GM12875 (cell line): ENCODE measurements at regions not wholly inside any gene's neighbourhood (a gene's known extent, or its start where the extent isn't known, plus 50 kb on each side); places are given as distances from the start of the nearest gene placed in this dataset.

Source experiments
- H3K4me3 ChIP-seq: one replicate; pipeline ENCODE4 v1.5.1; 2011; ENCODE audit warnings: low read depth, low read length, control low read depth
- CTCF ChIP-seq: IDR thresholded peaks from 2 replicates; pipeline ENCODE4 v1.5.1; 2011; ENCODE audit warnings: low read depth, mild to moderate bottlenecking, control low read depth, inconsistent platforms, low read length, moderate library complexity, borderline replicate concordance; ENCODE audit not compliant: insufficient read depth

- TF ChIP-seq CTCF: no peak
- H3K4me3 ChIP-seq: no peak overlapping the region
Observed at GRCh38 chr11:81342966-81343365, 1390.7 kb downstream of the FAM181B start.

- H3K4me3 ChIP-seq: no peak overlapping the region
- TF ChIP-seq CTCF: no peak
Observed at GRCh38 chr11:81340225-81340624, 1393.4 kb downstream of the FAM181B start.

- H3K4me3 ChIP-seq: no peak overlapping the region
- TF ChIP-seq CTCF: no peak
Observed at GRCh38 chr11:81339521-81339920, 1394.1 kb downstream of the FAM181B start.

- H3K4me3 ChIP-seq: no peak overlapping the region
- no peak for TF ChIP-seq CTCF
Observed at GRCh38 chr11:81337756-81338155, 1395.9 kb downstream of the FAM181B start.

GRCh38 chr11:81332276-81332675 lies 1401.4 kb downstream of the FAM181B start:
- H3K4me3 ChIP-seq: no peak overlapping the region
- no peak for TF ChIP-seq CTCF

GRCh38 chr11:81331611-81332235 lies 1401.9 kb downstream of the FAM181B start:
- no peak overlapping the region for H3K4me3 ChIP-seq
- TF ChIP-seq CTCF: no peak

- TF ChIP-seq CTCF: no peak
- H3K4me3 ChIP-seq: no peak overlapping the region
Observed at GRCh38 chr11:81331088-81331487, 1402.6 kb downstream of the FAM181B start.
